GM06990 (cell line): ENCODE measurements at regions not wholly inside any gene's neighbourhood (a gene's known extent, or its start where the extent isn't known, plus 50 kb on each side); places are given as distances from the start of the nearest gene placed in this dataset.

Experiments used
- DNase-seq: peaks from one replicate; pipeline ENCODE4 v3.0.0-alpha.2; 2011; ENCODE audit not compliant: insufficient read length; ENCODE audit errors: extremely low read depth
- H3K27me3 ChIP-seq: replicated peaks from 2 replicates; pipeline ENCODE4 v1.6.0; 2011; ENCODE audit warnings: low read length; ENCODE audit not compliant: control insufficient read depth, insufficient read depth
- H3K36me3 ChIP-seq: 2 replicates; pipeline ENCODE4 v1.5.1; 2011; ENCODE audit warnings: low read length; ENCODE audit not compliant: control insufficient read depth, insufficient read depth
- H3K4me3 ChIP-seq: replicated peaks from 2 replicates; pipeline ENCODE4 v1.5.1; 2011; ENCODE audit warnings: low read depth, mild to moderate bottlenecking, control low read depth, low read length
- CTCF ChIP-seq: IDR thresholded peaks from 2 replicates; pipeline ENCODE4 v1.5.1; 2011; ENCODE audit warnings: low read length, control low read depth, mild to moderate bottlenecking, inconsistent platforms; ENCODE audit not compliant: insufficient read depth, poor library complexity, severe bottlenecking

- Histone ChIP-seq H3K27me3 (0 out of 2 replicates have a peak, but pooled peaks cover 1% of the 10 kb centered on the region), H3K36me3 (no peaks in the 10 kb centered on the region), H3K4me3 (no peak overlapping the region)
- no peak for DNase-seq
- TF ChIP-seq CTCF: no peak
Observed at GRCh38 chr20:59381689-59382088, 81.3 kb downstream of the EDN3 start.

GRCh38 chr20:59382157-59382725 lies 81.8 kb downstream of the EDN3 start:
- TF ChIP-seq CTCF: no peak
- Histone ChIP-seq H3K36me3 (no peaks in the 10 kb centered on the region), H3K27me3 (0 out of 2 replicates have a peak, but pooled peaks cover 1% of the 10 kb centered on the region), H3K4me3 (no peak overlapping the region)
- no peak for DNase-seq

- TF ChIP-seq CTCF: no peak
Observed at GRCh38 chr20:59382907-59383306, 82.5 kb downstream of the EDN3 start.

GRCh38 chr20:59385038-59385437 lies 84.6 kb downstream of the EDN3 start:
- Histone ChIP-seq H3K36me3 (no peaks in the 10 kb centered on the region), H3K4me3 (no peak overlapping the region), H3K27me3 (no peaks in the 10 kb centered on the region; the same call in 1 of the 2 replicates)
- no peak for DNase-seq
- no peak for TF ChIP-seq CTCF

More at GRCh38 chr20:59382907-59383306, 82.5 kb downstream of the EDN3 start:
- DNase-seq: no peak
- Histone ChIP-seq H3K4me3 (no peak overlapping the region), H3K27me3 (0 out of 2 replicates have a peak, but pooled peaks cover 1% of the 10 kb centered on the region), H3K36me3 (no peaks in the 10 kb centered on the region)

GRCh38 chr20:59385480-59385879 lies 85.1 kb downstream of the EDN3 start:
- Histone ChIP-seq H3K4me3 (no peak overlapping the region), H3K27me3 (no peaks in the 10 kb centered on the region; the same call in 1 of the 2 replicates), H3K36me3 (no peaks in the 10 kb centered on the region)
- no peak for TF ChIP-seq CTCF
- no peak for DNase-seq

- no peaks in the 10 kb centered on the region; the same call in 1 of the 2 replicates for H3K27me3 ChIP-seq
- no peak for DNase-seq
- no peak for TF ChIP-seq CTCF
- H3K36me3 ChIP-seq: no peaks in the 10 kb centered on the region
- H3K4me3 ChIP-seq: no peak overlapping the region
Observed at GRCh38 chr20:59386809-59387208, 86.4 kb downstream of the EDN3 start.
